ENCODE measurements at regions not wholly inside any gene's neighbourhood (a gene's known extent, or its start where the extent isn't known, plus 50 kb on each side); places are given as distances from the start of the nearest gene placed in this dataset.

DNA sequence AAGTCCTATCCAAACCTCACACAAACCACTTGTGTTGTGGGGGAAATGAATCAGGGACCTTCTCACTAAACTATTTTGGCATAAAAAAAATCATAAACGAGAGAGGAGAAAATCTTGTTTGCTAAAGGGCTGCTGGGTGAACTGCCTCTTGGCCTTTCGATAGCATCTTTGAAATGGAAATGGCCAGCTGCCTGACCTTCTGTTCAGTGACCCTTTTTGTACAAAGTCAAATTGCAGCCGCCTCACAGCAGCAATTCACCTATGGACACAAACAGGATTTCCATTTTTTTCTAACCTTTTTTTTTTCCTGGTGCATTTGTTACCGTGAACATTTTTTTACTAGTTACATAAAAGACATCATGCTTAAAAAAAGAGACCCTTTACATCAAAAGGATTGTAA is 89.0 kb upstream of the ONECUT1 start:
- TF ChIP-seq CTCF (IDR thresholded peaks at IDR 0.05) (no peak), EP300 (IDR thresholded peaks at IDR 0.05) (no peak), POLR2A (IDR thresholded peaks at IDR 0.05) (no peak), POLR2AphosphoS5 (IDR thresholded peaks at IDR 0.05) (no peak)

All from gastroesophageal sphincter (tissue), 3 donors.